Spleen (tissue), 7 donors: ENCODE measurements at regions not wholly inside any gene's neighbourhood (a gene's known extent, or its start where the extent isn't known, plus 50 kb on each side); places are given as distances from the start of the nearest gene placed in this dataset.

Experiments used
- POLR2AphosphoS5 ChIP-seq, 3 donors: sonication (generic); formaldehyde crosslinking; IDR thresholded peaks; one replicate each; pipeline ENCODE4 v1.5.1; 2017; ENCODE audit warnings: antibody characterized with exemption in 3 of 3
- TF ChIP-seq, protein P1 (sequence below), 11 experiments: fragments of 200-600 bp in 7 of 11; fragments of 450-650 bp in 4 of 11; sonication (generic) in 4 of 11; IDR thresholded peaks in 8 of 11; conservative IDR thresholded peaks in 3 of 11; 1 replicate in 7 of 11; 2 replicates in 4 of 11; pipeline versions ENCODE4 v1.4.0 to v1.8.0; 2016 to 2021; ENCODE audit warnings: antibody characterized with exemption in 11 of 11, inconsistent platforms in 4 of 11, mild to moderate bottlenecking in 1 of 11
- donor health status: DM: no; HTN: no; CAD: no; lungs with moderate emphysema.
- donor health status: DM: no; HTN: no; CAD: no.
- donor health status: DM: no; HTN: no; CAD: no.

DNA sequence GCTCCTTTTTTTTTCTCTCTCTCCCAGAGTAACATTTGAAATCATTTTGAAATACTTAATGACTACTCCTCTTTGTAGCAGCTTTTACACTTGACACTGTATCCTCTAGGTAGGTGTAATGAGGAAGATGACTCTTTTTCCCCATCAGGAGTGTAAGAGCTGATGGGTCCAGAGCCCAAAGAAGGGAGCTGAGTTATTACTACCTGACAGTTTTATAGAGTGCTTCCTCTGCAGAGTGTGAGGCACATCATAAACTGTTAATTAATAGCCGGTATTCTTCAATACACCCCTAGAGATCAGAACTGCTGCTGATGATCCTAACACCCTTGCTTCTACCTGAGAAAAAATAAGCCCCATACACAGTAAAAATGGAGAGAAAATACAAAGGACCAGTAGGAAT is 279.8 kb upstream of the SEMA3A start:
- TF ChIP-seq, protein P1, sequence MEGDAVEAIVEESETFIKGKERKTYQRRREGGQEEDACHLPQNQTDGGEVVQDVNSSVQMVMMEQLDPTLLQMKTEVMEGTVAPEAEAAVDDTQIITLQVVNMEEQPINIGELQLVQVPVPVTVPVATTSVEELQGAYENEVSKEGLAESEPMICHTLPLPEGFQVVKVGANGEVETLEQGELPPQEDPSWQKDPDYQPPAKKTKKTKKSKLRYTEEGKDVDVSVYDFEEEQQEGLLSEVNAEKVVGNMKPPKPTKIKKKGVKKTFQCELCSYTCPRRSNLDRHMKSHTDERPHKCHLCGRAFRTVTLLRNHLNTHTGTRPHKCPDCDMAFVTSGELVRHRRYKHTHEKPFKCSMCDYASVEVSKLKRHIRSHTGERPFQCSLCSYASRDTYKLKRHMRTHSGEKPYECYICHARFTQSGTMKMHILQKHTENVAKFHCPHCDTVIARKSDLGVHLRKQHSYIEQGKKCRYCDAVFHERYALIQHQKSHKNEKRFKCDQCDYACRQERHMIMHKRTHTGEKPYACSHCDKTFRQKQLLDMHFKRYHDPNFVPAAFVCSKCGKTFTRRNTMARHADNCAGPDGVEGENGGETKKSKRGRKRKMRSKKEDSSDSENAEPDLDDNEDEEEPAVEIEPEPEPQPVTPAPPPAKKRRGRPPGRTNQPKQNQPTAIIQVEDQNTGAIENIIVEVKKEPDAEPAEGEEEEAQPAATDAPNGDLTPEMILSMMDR (IDR thresholded peaks at IDR 0.05 in 8 of 11, conservative IDR thresholded peaks at IDR 0.05 in 3 of 11), result no peak
- TF ChIP-seq POLR2AphosphoS5 (IDR thresholded peaks at IDR 0.05), result no peak
